ENCODE measurements at regions not wholly inside any gene's neighbourhood (a gene's known extent, or its start where the extent isn't known, plus 50 kb on each side); places are given as distances from the start of the nearest gene placed in this dataset.
"Not testable (repeated sequence)": the region's sequence is repeated elsewhere in the genome, so short reads cannot be mapped to it uniquely, and the experiment has no call there.

DNA sequence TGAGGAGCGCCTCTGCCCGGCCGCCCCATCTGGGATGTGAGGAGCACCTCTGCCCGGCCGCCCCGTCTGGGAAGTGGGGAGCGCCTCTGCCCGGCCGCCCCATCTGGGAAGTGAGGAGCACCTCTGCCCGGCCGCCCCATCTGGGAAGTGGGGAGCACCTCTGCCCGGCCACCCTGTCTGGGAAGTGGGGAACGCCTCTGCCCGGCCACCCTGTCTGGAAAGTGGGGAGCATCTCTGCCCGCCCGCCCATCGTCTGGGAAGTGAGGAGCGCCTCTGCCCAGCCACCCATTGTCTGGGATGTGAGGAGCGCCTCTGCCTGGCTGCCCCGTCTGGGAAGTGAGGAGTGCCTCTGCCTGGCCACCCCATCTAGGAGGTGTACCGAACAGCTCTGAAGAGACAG lies 788.1 kb downstream of the PLA2G4A start:
- not testable (repeated sequence) for H3K4me1 ChIP-seq (ENCODE audit: insufficient read depth, low read length); H3K36me3 ChIP-seq (ENCODE audit: insufficient read depth, low read length); ATAC-seq (ENCODE audit: insufficient read depth, low read depth); H3K79me2 ChIP-seq (ENCODE audit: insufficient read depth, low read length); H3K9ac ChIP-seq (ENCODE audit: low read depth, low read length); H3K9me3 ChIP-seq (ENCODE audit: insufficient read depth, low read length, severe bottlenecking); H3K4me2 ChIP-seq (ENCODE audit: insufficient read depth, low read length); H3K27me3 ChIP-seq (ENCODE audit: insufficient read depth, low read length, poor library complexity); H3K4me3 ChIP-seq (ENCODE audit: low read depth in 1 of 2, low read length in 2 of 2); DNase-seq; H3K27ac ChIP-seq (ENCODE audit: low read length); H4K20me1 ChIP-seq (ENCODE audit: insufficient read depth, low read length); H2AFZ ChIP-seq (ENCODE audit: low read depth, low read length)

- ATAC-seq (ENCODE audit: insufficient read depth, low read depth) (no peak), DNase-seq (no peak)
- Histone ChIP-seq H3K9me3 (ENCODE audit: insufficient read depth, low read length, severe bottlenecking) (no peaks in the 10 kb centered on the region), H3K9ac (ENCODE audit: low read depth, low read length) (no peak overlapping the region), H3K4me2 (ENCODE audit: insufficient read depth, low read length) (no peak overlapping the region), H3K36me3 (ENCODE audit: insufficient read depth, low read length) (no peaks in the 10 kb centered on the region), H3K4me3 (ENCODE audit: low read depth in 1 of 2, low read length in 2 of 2) (no peak overlapping the region), H3K27me3 (ENCODE audit: insufficient read depth, low read length, poor library complexity) (no peaks in the 10 kb centered on the region), H2AFZ (ENCODE audit: low read depth, low read length) (no peak overlapping the region), H3K27ac (ENCODE audit: low read length) (no peak overlapping the region), H4K20me1 (ENCODE audit: insufficient read depth, low read length) (no peaks in the 10 kb centered on the region), H3K79me2 (ENCODE audit: insufficient read depth, low read length) (no peaks in the 10 kb centered on the region), H3K4me1 (ENCODE audit: insufficient read depth, low read length) (no peaks in the 10 kb centered on the region)
- TF ChIP-seq EZH2 (IDR thresholded peaks at IDR 0.05; ENCODE audit: borderline replicate concordance, low read depth, low read length, severe bottlenecking): no peak
- no peak for TF ChIP-seq CTCF (IDR thresholded peaks at IDR 0.05; ENCODE audit: borderline replicate concordance, extremely low read depth, low read length, poor library complexity, severe bottlenecking)
Observed at GRCh38 chr1:187617776-187618175, 789.0 kb downstream of the PLA2G4A start.

- DNase-seq (no peak), ATAC-seq (ENCODE audit: insufficient read depth, low read depth) (no peak)
- H3K9ac ChIP-seq (ENCODE audit: low read depth, low read length): no peak overlapping the region
- no peaks in the 10 kb centered on the region for H3K9me3 ChIP-seq (ENCODE audit: insufficient read depth, low read length, severe bottlenecking)
- H4K20me1 ChIP-seq (ENCODE audit: insufficient read depth, low read length): no peaks in the 10 kb centered on the region
- H3K4me3 ChIP-seq (ENCODE audit: low read depth in 1 of 2, low read length in 2 of 2): no peak overlapping the region
- TF ChIP-seq CTCF (IDR thresholded peaks at IDR 0.05; ENCODE audit: borderline replicate concordance, extremely low read depth, low read length, poor library complexity, severe bottlenecking) (no peak), EZH2 (IDR thresholded peaks at IDR 0.05; ENCODE audit: borderline replicate concordance, low read depth, low read length, severe bottlenecking) (no peak)
- H3K36me3 ChIP-seq (ENCODE audit: insufficient read depth, low read length): no peaks in the 10 kb centered on the region
- H3K27me3 ChIP-seq (ENCODE audit: insufficient read depth, low read length, poor library complexity): no peaks in the 10 kb centered on the region
- H3K27ac ChIP-seq (ENCODE audit: low read length): no peak overlapping the region
- H3K4me1 ChIP-seq (ENCODE audit: insufficient read depth, low read length): no peaks in the 10 kb centered on the region
- no peaks in the 10 kb centered on the region for H3K79me2 ChIP-seq (ENCODE audit: insufficient read depth, low read length)
- no peak overlapping the region for H3K4me2 ChIP-seq (ENCODE audit: insufficient read depth, low read length)
- H2AFZ ChIP-seq (ENCODE audit: low read depth, low read length): no peak overlapping the region
Observed at GRCh38 chr1:187619175-187619574, 790.4 kb downstream of the PLA2G4A start.

GRCh38 chr1:187621951-187622350 lies 793.2 kb downstream of the PLA2G4A start:
- DNase-seq (no peak), ATAC-seq (ENCODE audit: insufficient read depth, low read depth) (no peak)
- Histone ChIP-seq H3K9ac (ENCODE audit: low read depth, low read length) (no peak overlapping the region), H3K36me3 (ENCODE audit: insufficient read depth, low read length) (no peaks in the 10 kb centered on the region), H3K4me2 (ENCODE audit: insufficient read depth, low read length) (no peak overlapping the region), H3K4me3 (ENCODE audit: low read depth in 1 of 2, low read length in 2 of 2) (no peak overlapping the region), H3K79me2 (ENCODE audit: insufficient read depth, low read length) (no peaks in the 10 kb centered on the region), H3K9me3 (ENCODE audit: insufficient read depth, low read length, severe bottlenecking) (no peaks in the 10 kb centered on the region), H3K27me3 (ENCODE audit: insufficient read depth, low read length, poor library complexity) (no peaks in the 10 kb centered on the region), H4K20me1 (ENCODE audit: insufficient read depth, low read length) (no peaks in the 10 kb centered on the region), H2AFZ (ENCODE audit: low read depth, low read length) (no peak overlapping the region), H3K4me1 (ENCODE audit: insufficient read depth, low read length) (no peaks in the 10 kb centered on the region), H3K27ac (ENCODE audit: low read length) (no peak overlapping the region)
- no peak for TF ChIP-seq EZH2 (IDR thresholded peaks at IDR 0.05; ENCODE audit: borderline replicate concordance, low read depth, low read length, severe bottlenecking)
- TF ChIP-seq CTCF (IDR thresholded peaks at IDR 0.05; ENCODE audit: borderline replicate concordance, extremely low read depth, low read length, poor library complexity, severe bottlenecking): no peak
